HG02623 (cell line): ENCODE measurements at regions not wholly inside any gene's neighbourhood (a gene's known extent, or its start where the extent isn't known, plus 50 kb on each side); places are given as distances from the start of the nearest gene placed in this dataset.
A peak's percentile ranks its signal among the peaks of the same experiment; 100 is the strongest.

Experiments used
- ATAC-seq: cut with Tn5 transposase; IDR thresholded peaks from one replicate; pipeline ENCODE4 v1.9.1; 2021; ENCODE audit warnings: moderate library complexity; ENCODE audit not compliant: unreplicated experiment

DNA sequence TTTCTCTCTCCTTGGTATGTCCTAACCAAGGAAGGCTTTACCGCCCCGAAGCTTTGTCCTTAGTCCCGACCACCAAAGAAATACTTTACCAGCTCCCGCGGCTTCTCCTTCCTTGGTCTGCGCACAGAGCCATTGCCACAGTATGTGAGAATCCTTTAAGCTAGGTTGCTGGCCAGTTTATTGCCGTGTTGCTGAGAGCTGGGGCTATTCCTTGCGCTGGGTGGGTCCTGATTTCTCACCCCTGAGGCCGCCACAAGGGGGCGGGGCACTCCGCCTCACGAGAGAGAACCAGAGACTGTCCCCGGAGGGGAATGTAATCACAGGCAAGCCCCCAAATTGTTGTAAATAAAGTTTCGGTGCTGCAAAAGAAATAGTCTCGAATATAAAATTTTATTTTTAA lies 331.0 kb upstream of the PCDH10 start:
- no peak for ATAC-seq

DNA sequence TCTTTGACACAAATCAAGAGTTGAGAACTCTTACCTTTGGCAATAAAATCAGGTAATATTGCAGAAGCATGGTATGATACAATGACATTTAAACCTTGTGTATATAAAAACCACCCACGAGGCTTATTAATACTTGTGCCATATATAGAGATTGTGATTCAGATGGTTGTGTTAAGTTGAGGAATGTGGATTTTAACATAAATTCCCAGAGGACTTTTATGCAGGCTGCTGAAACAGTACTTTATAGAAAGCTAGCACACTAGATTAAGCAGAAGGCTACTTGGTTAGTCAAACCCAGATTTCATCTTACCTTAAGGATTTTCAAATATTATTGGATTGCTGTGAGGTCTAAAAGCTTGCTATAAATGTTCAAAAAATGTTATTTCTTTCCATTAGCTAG lies 325.7 kb upstream of the PCDH10 start:
- no peak for ATAC-seq

DNA sequence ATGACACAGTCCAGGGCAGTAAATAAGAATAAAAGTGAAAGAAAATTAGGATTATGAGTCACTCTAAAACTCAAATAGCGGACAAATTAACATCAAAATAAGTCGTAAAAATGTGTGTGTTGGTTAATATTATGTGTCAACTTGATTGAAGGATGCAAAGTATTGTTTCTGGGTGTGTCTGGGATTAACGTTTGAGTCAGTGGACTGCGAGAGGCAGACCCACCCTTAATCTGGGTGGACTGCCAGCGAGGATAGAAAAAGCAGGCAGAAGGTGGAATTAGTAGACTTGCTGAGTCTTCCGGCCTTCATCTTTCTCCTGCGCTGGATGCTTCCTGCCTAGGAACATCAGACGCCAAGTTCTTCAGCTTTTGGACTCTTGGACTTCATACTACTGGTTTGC lies 324.3 kb upstream of the PCDH10 start:
- ATAC-seq, result no peak

DNA sequence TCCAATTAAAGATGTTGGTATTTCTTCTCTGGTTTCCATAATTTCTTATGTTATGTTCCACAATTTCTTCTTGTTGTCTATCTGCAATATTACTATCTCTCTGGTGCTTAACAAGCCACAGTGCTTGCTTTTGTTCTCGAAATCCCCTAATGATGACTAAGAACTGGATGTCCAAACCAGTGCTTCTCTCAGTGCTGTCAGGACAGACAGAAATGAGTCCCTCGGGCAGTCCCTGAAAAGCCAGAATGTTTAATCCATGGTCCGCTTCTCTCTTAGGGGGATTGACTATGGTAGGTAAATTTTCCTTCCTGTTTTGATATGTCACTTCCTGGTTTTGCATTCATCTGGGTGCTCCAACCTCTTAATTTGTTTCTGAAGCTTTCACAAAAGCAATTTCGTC lies 321.6 kb upstream of the PCDH10 start:
- ATAC-seq, result peak; percentile 94

DNA sequence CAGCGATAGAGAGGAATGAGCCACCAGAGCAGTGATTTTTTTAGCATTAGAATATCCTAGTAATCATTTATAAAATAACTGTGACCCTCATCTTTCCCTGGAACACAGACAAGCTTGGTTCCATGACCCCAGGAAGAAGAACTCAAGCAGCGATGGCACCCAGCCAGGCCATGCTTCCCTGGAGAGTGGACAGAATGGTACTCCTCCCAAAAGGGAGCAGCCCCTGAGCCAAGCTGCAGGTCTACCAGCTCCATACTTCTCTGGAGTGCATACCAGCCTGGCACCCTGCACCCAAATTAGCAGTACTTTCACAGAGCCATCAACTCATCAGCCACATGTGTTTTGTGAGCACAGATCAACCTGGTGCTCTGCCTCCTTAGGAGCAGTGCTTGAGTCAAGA lies 310.9 kb upstream of the PCDH10 start:
- no peak for ATAC-seq

DNA sequence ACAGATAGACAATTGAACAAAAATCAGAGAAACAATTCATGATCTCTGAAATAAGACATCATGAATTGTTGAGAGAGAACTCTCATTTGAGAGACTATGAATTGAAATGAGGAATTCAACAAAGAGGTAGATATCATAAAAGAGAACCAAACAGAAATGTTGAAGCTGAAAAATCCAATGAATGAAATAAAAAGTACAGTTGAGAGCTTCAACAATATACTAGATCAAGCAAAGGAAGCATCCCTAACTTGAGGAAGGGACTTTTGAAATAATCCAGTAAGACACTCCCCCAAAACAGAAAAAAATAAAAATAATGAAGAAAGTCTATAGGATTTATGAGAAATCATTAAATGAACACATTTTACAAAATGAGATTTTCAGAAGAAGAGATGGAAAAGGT lies 310.0 kb upstream of the PCDH10 start:
- no peak for ATAC-seq

DNA sequence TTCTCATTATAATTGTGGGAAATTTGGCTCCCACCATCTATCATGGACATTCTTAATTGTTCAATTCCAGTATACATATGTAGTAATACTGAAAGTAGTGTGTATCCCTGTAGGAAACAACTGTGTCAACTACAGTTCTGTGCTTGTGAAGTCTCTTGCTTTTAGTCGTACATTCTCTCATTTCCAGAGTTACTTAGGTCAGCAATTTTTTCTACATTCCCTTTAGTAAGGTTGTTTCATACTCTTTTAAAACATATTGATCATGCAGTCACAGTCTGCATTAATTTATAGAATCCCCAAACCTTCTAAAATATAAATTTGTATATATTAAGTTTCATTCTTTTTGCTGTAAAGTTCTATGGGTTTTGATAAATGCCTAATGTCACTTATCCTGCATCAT lies 289.2 kb upstream of the PCDH10 start:
- ATAC-seq, result no peak

DNA sequence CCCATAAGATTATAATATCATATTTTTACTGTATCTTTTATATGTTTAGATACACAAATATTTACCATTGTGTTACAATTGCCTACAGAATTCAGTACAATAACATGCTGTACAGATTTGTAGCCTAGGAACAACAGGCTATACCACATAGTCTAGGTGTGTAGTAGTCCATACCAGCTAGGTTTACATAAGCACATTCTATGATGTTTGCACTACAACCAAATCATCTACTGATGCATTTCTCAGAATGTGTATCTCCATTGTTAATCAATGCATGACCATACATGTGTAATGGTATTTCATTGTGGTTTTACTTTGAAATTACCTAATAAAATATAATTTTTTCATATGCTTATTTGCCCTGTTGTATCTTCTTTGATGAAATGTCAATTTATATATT lies 288.1 kb upstream of the PCDH10 start:
- ATAC-seq, result no peak

DNA sequence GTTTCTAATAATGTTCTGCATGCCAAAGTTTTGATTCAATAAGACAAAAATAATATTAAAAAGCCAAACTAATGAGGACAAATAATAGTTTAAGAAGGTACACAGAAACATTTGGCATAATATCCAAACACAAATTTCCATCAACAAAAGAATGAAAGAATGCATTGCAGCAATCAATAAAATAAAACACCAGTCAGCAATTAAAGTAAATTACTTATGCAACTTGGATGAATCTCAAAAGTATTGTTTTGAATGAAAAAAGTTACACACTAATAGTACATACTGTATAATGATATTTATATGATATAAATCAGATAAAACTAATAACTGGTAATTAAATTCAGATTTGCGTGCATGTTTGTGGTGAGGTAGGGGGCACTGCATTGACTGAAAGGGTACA lies 285.5 kb upstream of the PCDH10 start:
- no peak for ATAC-seq

DNA sequence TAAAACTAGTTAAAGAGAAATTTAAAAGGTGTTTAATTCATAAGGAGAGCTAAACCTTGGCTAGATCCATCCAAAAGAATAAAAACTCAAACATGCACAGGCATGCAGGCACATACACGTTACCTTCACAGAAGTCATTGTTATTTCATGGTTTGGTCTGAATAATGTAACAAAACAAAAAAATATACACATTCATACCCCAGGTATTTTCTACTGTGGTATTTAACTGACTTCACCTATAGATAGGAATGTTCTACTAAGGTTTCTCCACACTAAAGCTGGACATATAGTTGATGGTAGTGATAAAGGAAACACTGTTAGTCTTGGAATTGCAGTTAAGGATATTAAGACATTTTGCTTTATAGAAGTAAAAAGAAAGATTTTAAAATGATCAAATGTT lies 283.6 kb upstream of the PCDH10 start:
- ATAC-seq, result no peak

DNA sequence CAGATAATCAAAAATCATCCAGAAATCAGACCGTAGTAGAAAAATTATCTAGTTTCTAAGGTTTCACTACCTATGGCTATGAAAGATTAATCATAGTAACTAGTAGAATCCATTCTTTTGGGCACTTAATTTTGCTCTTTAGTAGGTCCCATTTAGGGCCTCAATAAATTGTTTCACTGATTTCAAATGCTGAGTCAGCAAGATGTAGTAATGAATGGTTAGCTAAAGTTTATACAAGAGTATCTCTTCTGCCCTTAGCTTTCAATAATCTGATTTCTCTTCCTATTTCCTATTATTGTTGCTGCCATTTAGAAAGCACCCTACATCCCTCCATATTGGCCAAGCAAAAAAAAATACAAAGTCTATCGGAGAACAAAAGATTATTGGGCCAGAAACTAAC lies 283.2 kb upstream of the PCDH10 start:
- no peak for ATAC-seq

DNA sequence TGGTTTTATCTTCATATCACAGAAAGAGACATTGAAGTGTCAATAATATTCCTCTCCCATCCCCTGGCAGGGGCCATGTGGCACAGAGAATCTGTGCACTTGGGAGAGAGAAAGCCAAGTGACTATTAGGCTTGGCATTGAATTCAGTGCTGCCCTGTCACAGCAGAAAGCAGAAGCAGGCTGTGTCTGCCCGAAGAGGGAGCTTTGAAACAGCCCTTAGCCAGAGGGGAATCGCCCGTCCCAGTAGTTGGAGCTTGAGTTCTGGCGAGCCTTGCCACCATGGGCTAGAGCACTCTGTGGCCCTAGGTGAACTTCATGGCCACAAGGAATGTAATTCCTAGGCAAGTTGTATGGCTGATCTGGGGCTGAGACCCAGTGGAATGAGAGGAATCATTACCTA lies 282.5 kb upstream of the PCDH10 start:
- ATAC-seq, result no peak

DNA sequence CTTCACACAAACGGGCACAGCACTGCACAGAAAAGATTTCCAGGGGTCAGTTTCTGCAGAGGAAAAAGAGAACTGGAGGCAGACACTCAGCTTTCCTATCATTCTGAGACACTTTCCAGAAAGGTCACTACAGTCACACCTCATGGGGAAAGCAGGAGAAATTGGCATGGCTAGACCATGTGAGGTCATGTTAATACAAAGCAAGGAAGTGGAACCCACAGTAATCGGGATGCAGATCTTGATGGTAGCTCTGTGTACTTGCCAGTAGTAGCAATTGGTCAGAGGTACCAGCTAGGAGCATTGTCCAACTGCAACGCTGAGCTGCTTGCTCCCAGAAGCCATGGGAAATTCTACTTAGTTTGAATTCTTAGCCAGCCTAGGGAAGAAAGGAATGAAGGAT lies 255.3 kb upstream of the PCDH10 start:
- no peak for ATAC-seq

DNA sequence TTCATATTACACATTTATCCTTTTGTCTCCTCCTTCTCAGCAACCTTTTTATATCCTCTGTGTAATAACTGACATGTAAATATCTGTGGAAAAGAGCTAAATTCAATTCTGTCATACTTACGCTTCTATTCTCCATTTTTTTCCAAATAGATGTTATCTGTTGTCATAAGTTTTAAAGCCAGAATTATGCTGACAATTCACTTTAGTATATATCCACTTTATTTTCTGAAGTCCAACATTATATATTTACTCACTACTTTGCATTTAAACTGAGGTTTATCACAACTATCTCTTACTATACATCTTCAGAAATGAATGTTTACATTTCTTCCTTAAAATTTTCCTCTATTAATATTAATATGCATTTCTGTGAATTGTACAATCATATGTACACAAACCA lies 247.9 kb upstream of the PCDH10 start:
- ATAC-seq, result no peak

DNA sequence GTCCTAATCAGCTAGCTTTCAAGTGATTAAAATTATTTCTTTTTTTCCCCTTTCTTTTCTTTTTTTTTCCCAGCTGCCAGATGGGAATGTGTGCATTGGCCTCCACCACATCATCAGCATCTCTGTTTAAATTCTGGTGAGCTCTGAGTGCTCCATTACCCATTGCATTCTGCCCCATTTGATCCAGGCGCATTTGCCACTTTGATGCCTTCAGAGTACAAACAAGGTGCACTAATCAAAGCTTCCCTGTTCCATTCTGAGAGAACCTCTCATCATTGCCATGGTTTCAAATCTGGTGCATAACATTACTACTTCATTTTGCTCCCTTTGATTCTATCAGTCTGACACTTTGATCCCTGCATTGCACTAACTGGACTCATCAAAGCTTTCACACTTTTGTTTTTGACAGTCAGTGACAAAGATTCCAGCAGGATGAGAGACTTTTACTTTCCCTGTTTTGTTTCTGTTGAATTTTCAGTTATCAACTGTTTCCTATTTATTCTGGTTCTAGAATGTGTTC lies 238.8 kb upstream of the PCDH10 start:
- no peak for ATAC-seq

DNA sequence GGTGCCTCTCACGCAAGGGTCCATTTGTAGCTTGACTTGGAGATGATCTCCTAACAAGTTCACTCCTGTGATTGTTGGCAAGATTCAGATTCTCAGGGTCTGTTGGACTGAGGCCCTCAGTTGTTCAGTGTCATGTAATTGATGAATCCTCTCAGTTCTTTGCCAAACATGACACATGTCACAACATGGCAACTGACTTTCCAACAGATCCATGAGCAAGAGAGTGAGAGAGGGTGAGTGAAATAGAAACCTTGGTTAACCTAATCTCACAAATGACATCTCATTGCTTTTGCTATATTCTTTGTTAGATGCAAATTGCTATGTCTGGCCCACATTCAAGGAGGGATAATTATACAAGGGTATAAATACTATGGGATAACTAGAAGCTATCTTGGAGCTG lies 231.0 kb upstream of the PCDH10 start:
- no peak for ATAC-seq

DNA sequence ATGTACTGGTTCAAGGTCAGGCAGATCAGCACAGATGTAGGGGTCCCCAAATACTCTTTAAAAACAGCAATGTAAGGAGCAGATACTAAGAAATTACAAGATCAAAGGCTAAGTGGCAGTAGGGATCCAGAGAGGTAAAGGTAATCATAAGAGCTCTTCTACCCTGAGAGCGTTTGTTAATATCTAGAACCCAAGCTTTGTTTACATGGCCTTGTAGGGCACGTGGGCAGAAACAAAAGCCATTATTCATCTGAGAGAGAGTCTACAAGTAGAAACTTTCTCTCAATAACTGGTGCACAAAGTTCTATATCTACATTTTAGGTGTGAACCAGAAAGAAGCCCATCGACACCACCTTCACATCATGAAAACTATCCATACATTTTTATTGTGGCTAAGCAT lies 225.6 kb upstream of the PCDH10 start:
- ATAC-seq, result no peak

DNA sequence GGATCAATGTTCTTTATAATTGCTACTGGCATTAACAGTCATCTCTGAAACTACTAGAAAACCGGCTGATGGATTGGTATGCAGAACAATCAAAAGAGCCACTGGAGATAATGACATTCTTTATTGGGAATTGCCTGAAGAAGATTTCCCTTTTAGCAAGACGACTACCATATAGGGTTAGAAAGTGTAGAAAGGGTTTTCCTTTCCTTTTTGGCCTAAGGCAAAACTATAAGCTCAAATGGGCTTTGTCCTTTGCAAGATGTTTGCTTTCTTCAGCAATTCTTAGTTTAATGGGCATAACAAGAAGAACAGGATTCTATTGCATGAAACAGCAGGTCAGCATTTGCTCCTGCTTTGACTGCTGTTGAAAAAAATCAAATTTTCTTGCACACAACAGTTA lies 214.2 kb upstream of the PCDH10 start:
- no peak for ATAC-seq

DNA sequence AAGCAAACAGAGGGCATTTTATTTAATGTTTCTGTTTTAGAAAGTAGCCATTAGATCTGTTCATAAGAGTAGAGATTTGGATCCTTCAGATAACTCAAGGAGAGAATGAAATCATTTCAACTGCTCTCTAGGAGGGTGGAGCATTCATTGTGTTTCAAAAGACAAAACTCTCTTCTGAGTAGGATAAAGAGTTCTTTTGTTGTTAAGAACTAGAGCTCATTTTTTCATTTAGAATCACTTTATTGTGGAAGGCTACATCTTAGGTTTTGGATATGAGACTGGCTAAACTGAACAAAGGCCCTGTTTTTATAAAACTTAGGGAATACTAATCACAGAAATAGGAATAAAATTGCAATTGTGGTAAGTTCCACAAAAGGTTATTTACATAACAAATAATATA lies 193.9 kb upstream of the PCDH10 start:
- no peak for ATAC-seq

DNA sequence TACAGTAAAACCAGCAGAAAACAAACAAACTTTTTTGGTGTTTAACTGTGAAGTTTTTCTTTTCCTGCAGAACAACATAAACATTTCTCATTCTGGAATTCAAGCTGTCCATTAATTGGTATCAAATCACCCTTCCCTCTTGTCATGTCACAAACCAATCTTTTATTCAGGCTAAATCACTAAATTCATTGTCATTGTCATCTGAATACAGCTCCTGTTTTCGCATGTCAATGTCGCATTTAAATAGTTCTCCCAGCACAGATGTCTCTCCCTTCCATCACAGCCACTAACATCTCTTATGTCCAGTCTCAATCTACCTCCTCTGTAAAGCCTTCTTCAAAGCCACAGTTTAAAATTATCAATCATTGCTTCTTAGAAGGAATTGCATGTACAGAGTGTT lies 192.1 kb upstream of the PCDH10 start:
- no peak for ATAC-seq

DNA sequence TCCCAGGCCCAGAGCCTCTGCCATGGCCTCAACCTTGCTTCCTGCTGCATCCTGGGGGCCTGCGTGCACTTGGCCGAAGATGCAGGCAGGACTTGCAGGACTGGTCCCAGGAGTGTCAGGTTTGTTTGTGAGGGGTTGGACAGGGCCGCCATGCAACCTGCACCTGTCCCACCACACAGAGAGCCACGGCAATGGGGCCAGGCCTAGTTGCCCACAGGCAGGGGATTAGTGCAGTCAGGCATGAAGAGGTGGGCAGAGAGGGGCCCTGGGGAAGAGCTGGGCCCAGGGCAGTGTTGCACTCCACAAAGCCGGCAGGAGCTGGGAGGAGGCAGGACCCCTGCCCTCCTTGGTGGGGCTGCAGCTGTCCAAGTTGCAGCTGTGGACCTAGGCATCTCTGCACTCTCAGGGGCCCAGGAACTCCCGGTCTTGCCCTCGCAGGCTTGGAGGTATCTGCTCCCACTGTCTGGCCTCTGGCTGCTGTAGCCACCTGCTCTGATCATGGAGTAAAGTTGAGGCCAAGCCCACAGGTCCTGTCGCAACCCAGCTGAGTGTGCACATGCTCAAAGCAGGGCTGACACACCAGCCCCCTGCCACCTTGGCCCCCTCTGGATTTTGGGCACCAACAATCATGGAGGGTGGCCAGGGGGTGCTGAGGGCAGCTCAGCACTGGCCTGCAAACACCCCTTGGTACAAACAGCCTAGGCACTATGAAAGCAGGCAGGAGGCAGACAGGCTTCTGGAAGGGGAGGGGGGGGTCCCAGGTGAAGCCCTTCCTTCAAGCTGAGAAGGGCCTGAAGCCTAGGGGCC lies 190.4 kb upstream of the PCDH10 start:
- no peak for ATAC-seq

DNA sequence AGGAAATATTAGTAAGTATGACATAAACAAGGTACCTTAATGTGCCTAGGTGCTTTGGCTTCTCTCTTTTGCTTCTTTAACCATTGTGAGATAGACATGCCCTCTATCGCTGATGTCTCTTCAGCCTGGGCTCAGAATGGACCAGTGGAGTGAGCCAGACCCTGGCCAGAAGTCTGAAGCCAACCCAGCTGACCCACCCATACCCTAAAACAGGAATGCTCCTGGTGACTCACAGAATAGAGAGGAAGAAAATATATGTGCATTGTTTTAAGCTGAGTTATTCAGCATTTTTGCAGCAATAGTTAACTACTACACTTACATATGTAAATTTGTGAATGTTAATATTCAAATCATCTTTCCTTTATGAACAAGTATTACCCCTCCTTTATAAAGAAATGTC lies 167.5 kb upstream of the PCDH10 start:
- no peak for ATAC-seq

DNA sequence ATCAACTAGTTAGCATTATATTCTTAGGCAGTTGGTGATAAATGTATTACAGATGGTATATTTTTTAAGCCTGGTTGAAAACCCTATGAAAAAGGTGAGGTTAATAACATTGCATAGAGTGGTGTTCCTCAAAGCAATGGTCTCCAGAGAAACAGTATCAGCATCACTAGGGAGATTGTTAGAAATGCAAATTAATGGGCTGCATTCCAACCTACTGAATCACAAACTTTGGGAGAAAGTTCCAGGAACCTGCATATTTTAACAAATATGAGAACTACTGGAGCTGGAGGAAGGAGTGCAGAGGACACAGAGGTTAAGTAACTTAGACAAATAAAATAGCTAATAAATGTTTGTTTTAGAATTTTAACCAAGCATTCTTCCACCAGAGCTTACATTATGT lies 166.9 kb upstream of the PCDH10 start:
- no peak for ATAC-seq
